ENCODE measurements at regions not wholly inside any gene's neighbourhood (a gene's known extent, or its start where the extent isn't known, plus 50 kb on each side); places are given as distances from the start of the nearest gene placed in this dataset.

GRCh38 chr10:121154310-121154709 is 303.1 kb downstream of the WDR11 start:
- no peaks in the 10 kb centered on the region for H3K4me1 ChIP-seq (ENCODE audit: control insufficient read depth, insufficient read depth, low read length)
- Mint-ChIP-seq H3K27me3 (ENCODE audit: insufficient read depth) (peaks cover under 1% of the 10 kb centered on the region), H3K9me3 (peaks cover 6% of the 10 kb centered on the region), H3K36me3 (ENCODE audit: low read depth) (no peaks in the 10 kb centered on the region), H3K4me1 (peaks cover 8% of the 10 kb centered on the region), H3K27ac (no peak overlapping the region), H3K4me3 (no peak overlapping the region)
- H3K36me3 ChIP-seq (ENCODE audit: control insufficient read depth, insufficient read depth, low read length), result no peaks in the 10 kb centered on the region
- H3K4me3 ChIP-seq (ENCODE audit: low read length), result no peak overlapping the region
- H3K27me3 ChIP-seq (ENCODE audit: control insufficient read depth, insufficient read depth, low read length, poor library complexity, severe bottlenecking), result no peaks in the 10 kb centered on the region
- no peaks in the 10 kb centered on the region for H3K9me3 ChIP-seq (ENCODE audit: control insufficient read depth, low read length)
- TF ChIP-seq CTCF (conservative IDR thresholded peaks at IDR 0.05), result no peak
- no peak for DNase-seq
- no peak overlapping the region for H3K27ac ChIP-seq (ENCODE audit: low read depth, low read length)
- no peak overlapping the region for H3K9ac ChIP-seq (ENCODE audit: extremely low read depth, low read length, poor library complexity, severe bottlenecking)
- 86 to 88% methylated on average over 1 to 2 of the region's 2 CpGs for WGBS, 2 experiments (ENCODE audit: insufficient coverage in 1 of 2, insufficient read length in 1 of 2)

GRCh38 chr10:121154846-121155245 is 303.7 kb downstream of the WDR11 start:
- no peak for DNase-seq
- H3K4me3 Mint-ChIP-seq, result no peak overlapping the region
- Histone ChIP-seq H3K9me3 (ENCODE audit: control insufficient read depth, low read length) (no peaks in the 10 kb centered on the region), H3K4me3 (ENCODE audit: low read length) (no peak overlapping the region), H3K4me1 (ENCODE audit: control insufficient read depth, insufficient read depth, low read length) (no peaks in the 10 kb centered on the region), H3K27me3 (ENCODE audit: control insufficient read depth, insufficient read depth, low read length, poor library complexity, severe bottlenecking) (no peaks in the 10 kb centered on the region), H3K36me3 (ENCODE audit: control insufficient read depth, insufficient read depth, low read length) (no peaks in the 10 kb centered on the region), H3K27ac (ENCODE audit: low read depth, low read length) (no peak overlapping the region), H3K9ac (ENCODE audit: extremely low read depth, low read length, poor library complexity, severe bottlenecking) (no peak overlapping the region)
- H3K27ac Mint-ChIP-seq, result no peak overlapping the region
- peaks cover 6% of the 10 kb centered on the region for H3K27me3 Mint-ChIP-seq (ENCODE audit: insufficient read depth)
- peaks cover 8% of the 10 kb centered on the region for H3K4me1 Mint-ChIP-seq
- no peaks in the 10 kb centered on the region for H3K36me3 Mint-ChIP-seq (ENCODE audit: low read depth)
- no peak for TF ChIP-seq CTCF (conservative IDR thresholded peaks at IDR 0.05)
- WGBS, 2 experiments (ENCODE audit: insufficient coverage in 1 of 2, insufficient read length in 1 of 2), result 72 to 94% methylated on average over 3 to 5 of the region's 5 CpGs
- peaks cover 6% of the 10 kb centered on the region for H3K9me3 Mint-ChIP-seq

- TF ChIP-seq CTCF (conservative IDR thresholded peaks at IDR 0.05), result no peak
- WGBS, 2 experiments (ENCODE audit: insufficient coverage in 1 of 2, insufficient read length in 1 of 2), result 96 to 100% methylated on average over 2 to 5 of the region's 5 CpGs
- no peaks in the 10 kb centered on the region for H3K4me1 ChIP-seq (ENCODE audit: control insufficient read depth, insufficient read depth, low read length)
- no peaks in the 10 kb centered on the region for H3K9me3 ChIP-seq (ENCODE audit: control insufficient read depth, low read length)
- no peak overlapping the region for H3K27ac ChIP-seq (ENCODE audit: low read depth, low read length)
- H3K36me3 ChIP-seq (ENCODE audit: control insufficient read depth, insufficient read depth, low read length), result no peaks in the 10 kb centered on the region
- no peak for DNase-seq
- H3K4me3 ChIP-seq (ENCODE audit: low read length), result no peak overlapping the region
- H3K27ac Mint-ChIP-seq, result no peak overlapping the region
- peaks cover 6% of the 10 kb centered on the region for H3K9me3 Mint-ChIP-seq
- no peaks in the 10 kb centered on the region for H3K36me3 Mint-ChIP-seq (ENCODE audit: low read depth)
- H3K27me3 ChIP-seq (ENCODE audit: control insufficient read depth, insufficient read depth, low read length, poor library complexity, severe bottlenecking), result no peaks in the 10 kb centered on the region
- no peak overlapping the region for H3K9ac ChIP-seq (ENCODE audit: extremely low read depth, low read length, poor library complexity, severe bottlenecking)
- H3K4me3 Mint-ChIP-seq, result no peak overlapping the region
- H3K27me3 Mint-ChIP-seq (ENCODE audit: insufficient read depth), result peaks cover 6% of the 10 kb centered on the region
- peaks cover 8% of the 10 kb centered on the region for H3K4me1 Mint-ChIP-seq
Measured at GRCh38 chr10:121155742-121156474, 304.7 kb downstream of the WDR11 start.
